ENCODE measurements at regions not wholly inside any gene's neighbourhood (a gene's known extent, or its start where the extent isn't known, plus 50 kb on each side); places are given as distances from the start of the nearest gene placed in this dataset.

- Mint-ChIP-seq H3K4me1 (ENCODE audit: insufficient read depth, unreplicated experiment) (no peaks in the 10 kb centered on the region), H3K27ac (ENCODE audit: low read depth, unreplicated experiment) (no peak overlapping the region), H3K27me3 (ENCODE audit: insufficient read depth, unreplicated experiment) (no peaks in the 10 kb centered on the region), H3K36me3 (ENCODE audit: insufficient read depth, unreplicated experiment) (no peaks in the 10 kb centered on the region), H3K4me3 (ENCODE audit: unreplicated experiment) (no peak overlapping the region), H3K9me3 (ENCODE audit: unreplicated experiment) (peaks cover 7% of the 10 kb centered on the region)
- no TSS peak for BruUV-seq (replicated peaks)
- DNase-seq (ENCODE audit: unreplicated experiment): no peak
- TF ChIP-seq, protein P1, sequence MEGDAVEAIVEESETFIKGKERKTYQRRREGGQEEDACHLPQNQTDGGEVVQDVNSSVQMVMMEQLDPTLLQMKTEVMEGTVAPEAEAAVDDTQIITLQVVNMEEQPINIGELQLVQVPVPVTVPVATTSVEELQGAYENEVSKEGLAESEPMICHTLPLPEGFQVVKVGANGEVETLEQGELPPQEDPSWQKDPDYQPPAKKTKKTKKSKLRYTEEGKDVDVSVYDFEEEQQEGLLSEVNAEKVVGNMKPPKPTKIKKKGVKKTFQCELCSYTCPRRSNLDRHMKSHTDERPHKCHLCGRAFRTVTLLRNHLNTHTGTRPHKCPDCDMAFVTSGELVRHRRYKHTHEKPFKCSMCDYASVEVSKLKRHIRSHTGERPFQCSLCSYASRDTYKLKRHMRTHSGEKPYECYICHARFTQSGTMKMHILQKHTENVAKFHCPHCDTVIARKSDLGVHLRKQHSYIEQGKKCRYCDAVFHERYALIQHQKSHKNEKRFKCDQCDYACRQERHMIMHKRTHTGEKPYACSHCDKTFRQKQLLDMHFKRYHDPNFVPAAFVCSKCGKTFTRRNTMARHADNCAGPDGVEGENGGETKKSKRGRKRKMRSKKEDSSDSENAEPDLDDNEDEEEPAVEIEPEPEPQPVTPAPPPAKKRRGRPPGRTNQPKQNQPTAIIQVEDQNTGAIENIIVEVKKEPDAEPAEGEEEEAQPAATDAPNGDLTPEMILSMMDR (IDR thresholded peaks at IDR 0.05; ENCODE audit: unreplicated experiment): no peak
- intact Hi-C loops (cut with micrococcal nuclease): no loop called here
- ChIA-PET POLR2A (interaction anchor here (0.7 to 1.1 kb wide), 2 partner anchors 100 to 188 kb away, joined by 4 read pairs; no protein-coding TSS in a partner anchor), CTCF (interaction anchor here (0.7 to 1.0 kb wide), 2 partner anchors 13 to 1959 kb away, joined by 3 to 4 read pairs; no protein-coding TSS in a partner anchor)
Observed at GRCh38 chr4:33339762-33340161, 2619.6 kb downstream of the PCDH7 start.

DNA sequence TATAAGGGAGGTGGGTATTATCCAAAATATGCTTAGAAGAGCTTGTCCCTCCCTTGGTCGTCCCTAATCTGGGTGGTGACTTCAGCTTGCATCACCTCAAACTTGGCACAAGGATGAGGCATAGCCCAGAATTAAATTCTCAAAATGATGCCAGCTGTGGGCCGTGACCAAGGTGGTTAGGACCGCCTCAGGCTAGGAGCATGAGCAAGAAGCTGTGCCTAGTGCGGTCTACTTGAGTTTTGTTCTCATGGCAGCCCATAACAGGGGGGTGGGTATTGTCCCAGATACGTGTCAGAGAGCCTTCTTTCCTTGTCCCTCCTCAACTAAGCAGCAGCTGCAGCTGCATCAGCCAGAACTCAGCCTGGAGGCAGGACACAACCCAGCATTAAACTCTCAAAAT, 2620.0 kb downstream of the PCDH7 start:
- no peak for DNase-seq (ENCODE audit: unreplicated experiment)
- Mint-ChIP-seq H3K4me1 (ENCODE audit: insufficient read depth, unreplicated experiment) (no peaks in the 10 kb centered on the region), H3K36me3 (ENCODE audit: insufficient read depth, unreplicated experiment) (no peaks in the 10 kb centered on the region), H3K27ac (ENCODE audit: low read depth, unreplicated experiment) (no peak overlapping the region), H3K9me3 (ENCODE audit: unreplicated experiment) (peaks cover 7% of the 10 kb centered on the region), H3K4me3 (ENCODE audit: unreplicated experiment) (no peak overlapping the region), H3K27me3 (ENCODE audit: insufficient read depth, unreplicated experiment) (no peaks in the 10 kb centered on the region)
- CTCF ChIA-PET: interaction anchor here (0.7 to 1.0 kb wide), 2 partner anchors 14 to 1959 kb away, joined by 3 to 4 read pairs; no protein-coding TSS in a partner anchor
- TF ChIP-seq, protein P1 (IDR thresholded peaks at IDR 0.05; ENCODE audit: unreplicated experiment): no peak
- intact Hi-C loops (cut with micrococcal nuclease): no loop called here
- no TSS peak for BruUV-seq (replicated peaks)
- POLR2A ChIA-PET: no interaction called here

GRCh38 chr4:33349376-33349775, 2629.2 kb downstream of the PCDH7 start:
- ChIA-PET CTCF (no interaction called here), POLR2A (no interaction called here)
- BruUV-seq (replicated peaks): no TSS peak
- H3K36me3 Mint-ChIP-seq (ENCODE audit: insufficient read depth, unreplicated experiment): no peaks in the 10 kb centered on the region
- TF ChIP-seq, protein P1 (IDR thresholded peaks at IDR 0.05; ENCODE audit: unreplicated experiment): no peak
- no peak overlapping the region for H3K4me3 Mint-ChIP-seq (ENCODE audit: unreplicated experiment)
- no peak for DNase-seq (ENCODE audit: unreplicated experiment)
- no peaks in the 10 kb centered on the region for H3K27me3 Mint-ChIP-seq (ENCODE audit: insufficient read depth, unreplicated experiment)
- intact Hi-C loops (cut with micrococcal nuclease): no loop called here
- H3K4me1 Mint-ChIP-seq (ENCODE audit: insufficient read depth, unreplicated experiment): no peaks in the 10 kb centered on the region
- no peaks in the 10 kb centered on the region for H3K9me3 Mint-ChIP-seq (ENCODE audit: unreplicated experiment)
- H3K27ac Mint-ChIP-seq (ENCODE audit: low read depth, unreplicated experiment): no peak overlapping the region

DNA sequence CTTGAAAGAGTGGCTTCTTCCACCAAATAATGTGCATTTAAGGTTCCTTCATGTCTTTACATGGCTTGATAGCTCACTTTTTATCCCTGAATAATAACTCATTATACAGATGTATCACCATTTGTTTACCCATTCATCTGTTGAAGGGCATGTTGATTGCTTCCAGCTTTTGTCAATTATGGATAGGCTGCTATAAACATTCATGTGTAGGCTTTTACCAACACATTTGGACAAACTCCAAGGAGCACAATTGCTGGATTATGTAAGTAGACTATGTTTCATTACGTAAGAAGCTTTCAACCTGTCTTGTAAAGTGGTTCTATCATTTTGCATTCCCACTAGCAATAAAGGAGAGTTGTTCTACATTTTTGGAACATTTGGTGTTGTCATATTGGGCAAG, 2637.0 kb downstream of the PCDH7 start:
- peaks cover 17% of the 10 kb centered on the region for H3K4me1 Mint-ChIP-seq (ENCODE audit: insufficient read depth, unreplicated experiment)
- H3K36me3 Mint-ChIP-seq (ENCODE audit: insufficient read depth, unreplicated experiment): peaks cover 6% of the 10 kb centered on the region
- H3K9me3 Mint-ChIP-seq (ENCODE audit: unreplicated experiment): no peaks in the 10 kb centered on the region
- peak; percentile 17 for DNase-seq (ENCODE audit: unreplicated experiment)
- TF ChIP-seq, protein P1 (IDR thresholded peaks at IDR 0.05; ENCODE audit: unreplicated experiment): no peak
- POLR2A ChIA-PET: no interaction called here
- BruUV-seq (replicated peaks): no TSS peak
- no peak overlapping the region for H3K27ac Mint-ChIP-seq (ENCODE audit: low read depth, unreplicated experiment)
- H3K4me3 Mint-ChIP-seq (ENCODE audit: unreplicated experiment): no peak overlapping the region
- intact Hi-C loops (cut with micrococcal nuclease): no loop called here
- CTCF ChIA-PET: interaction anchor here (0.6 kb wide), 1 partner anchor 292 kb away, joined by 3 read pairs; no protein-coding TSS in a partner anchor
- H3K27me3 Mint-ChIP-seq (ENCODE audit: insufficient read depth, unreplicated experiment): no peaks in the 10 kb centered on the region

All from MCF 10A (cell line).